Large intestine (tissue), 3 donors: ENCODE measurements at regions not wholly inside any gene's neighbourhood (a gene's known extent, or its start where the extent isn't known, plus 50 kb on each side); places are given as distances from the start of the nearest gene placed in this dataset.
"Not testable (repeated sequence)": the region's sequence is repeated elsewhere in the genome, so short reads cannot be mapped to it uniquely, and the experiment has no call there.

Source experiments
- DNase-seq, 2 donors: peaks; one replicate each; pipeline versions ENCODE4 v3.0.0 to v3.0.0-alpha.2; 2013
- H3K27ac ChIP-seq: one replicate; pipeline ENCODE4 v1.5.1; 2013; ENCODE audit warnings: low read length
- H3K27me3 ChIP-seq: 2 replicates; pipeline ENCODE4 v1.6.1; 2013; ENCODE audit warnings: low read length; ENCODE audit not compliant: control insufficient read depth, insufficient read depth
- H3K36me3 ChIP-seq: 2 replicates; pipeline ENCODE4 v1.6.1; 2013; ENCODE audit warnings: low read length; ENCODE audit not compliant: control insufficient read depth, insufficient read depth
- H3K4me1 ChIP-seq: one replicate; pipeline ENCODE4 v1.6.1; 2013; ENCODE audit warnings: low read length; ENCODE audit not compliant: control insufficient read depth, insufficient read depth
- H3K4me3 ChIP-seq: one replicate; pipeline ENCODE4 v1.5.1; 2013; ENCODE audit warnings: low read length
- H3K9me3 ChIP-seq: one replicate; pipeline ENCODE4 v1.6.1; 2013; ENCODE audit warnings: mild to moderate bottlenecking, low read depth, low read length, moderate library complexity; ENCODE audit not compliant: control insufficient read depth
- WGBS: methylation state at CpG from one replicate; pipeline ENCODE4 v1.1.5; 2013; ENCODE audit warnings: low lambda C conversion rate; ENCODE audit not compliant: insufficient coverage; 5-methylcytosine and 5-hydroxymethylcytosine counted together

GRCh38 chr4:102397056-102397455 lies 51.8 kb upstream of the SLC39A8 start:
- H3K36me3 ChIP-seq, DNase-seq, H3K9me3 ChIP-seq, H3K4me3 ChIP-seq, H3K27me3 ChIP-seq, H3K4me1 ChIP-seq, H3K27ac ChIP-seq: not testable (repeated sequence)
- WGBS, result no CpG with 5 or more reads among the region's 5 CpGs

- WGBS, result no CpG with 5 or more reads among the region's 1 CpG
- no peak overlapping the region for H3K27ac ChIP-seq
- H3K36me3 ChIP-seq, result no peaks in the 10 kb centered on the region
- DNase-seq, result no peak
- no peaks in the 10 kb centered on the region for H3K4me1 ChIP-seq
- no peaks in the 10 kb centered on the region for H3K27me3 ChIP-seq
- no peak overlapping the region for H3K4me3 ChIP-seq
- H3K9me3 ChIP-seq, result no peaks in the 10 kb centered on the region
Observed at GRCh38 chr4:102399021-102399420, 53.7 kb upstream of the SLC39A8 start.

GRCh38 chr4:102400898-102401297 lies 55.6 kb upstream of the SLC39A8 start:
- Histone ChIP-seq H3K36me3 (no peaks in the 10 kb centered on the region), H3K9me3 (no peaks in the 10 kb centered on the region), H3K4me1 (no peaks in the 10 kb centered on the region), H3K4me3 (no peak overlapping the region), H3K27ac (no peak overlapping the region), H3K27me3 (no peaks in the 10 kb centered on the region)
- WGBS, result 83% methylated on average over 2 of the region's 4 CpGs
- no peak for DNase-seq

GRCh38 chr4:102402223-102402622 lies 56.9 kb upstream of the SLC39A8 start:
- H3K27ac ChIP-seq, result no peak overlapping the region
- no peaks in the 10 kb centered on the region for H3K4me1 ChIP-seq
- no peak overlapping the region for H3K4me3 ChIP-seq
- no peaks in the 10 kb centered on the region for H3K27me3 ChIP-seq
- H3K36me3 ChIP-seq, result no peaks in the 10 kb centered on the region
- no peak for DNase-seq
- H3K9me3 ChIP-seq, result no peaks in the 10 kb centered on the region
- 75% methylated on average over 2 of the region's 2 CpGs for whole genome bisulfite sequencing

GRCh38 chr4:102403116-102403515 lies 57.8 kb upstream of the SLC39A8 start:
- Histone ChIP-seq H3K9me3 (no peaks in the 10 kb centered on the region), H3K27ac (no peak overlapping the region), H3K4me1 (no peaks in the 10 kb centered on the region), H3K4me3 (no peak overlapping the region), H3K36me3 (no peaks in the 10 kb centered on the region), H3K27me3 (no peaks in the 10 kb centered on the region)
- DNase-seq, result no peak
- 100% methylated on average over 2 of the region's 3 CpGs for WGBS

DNA sequence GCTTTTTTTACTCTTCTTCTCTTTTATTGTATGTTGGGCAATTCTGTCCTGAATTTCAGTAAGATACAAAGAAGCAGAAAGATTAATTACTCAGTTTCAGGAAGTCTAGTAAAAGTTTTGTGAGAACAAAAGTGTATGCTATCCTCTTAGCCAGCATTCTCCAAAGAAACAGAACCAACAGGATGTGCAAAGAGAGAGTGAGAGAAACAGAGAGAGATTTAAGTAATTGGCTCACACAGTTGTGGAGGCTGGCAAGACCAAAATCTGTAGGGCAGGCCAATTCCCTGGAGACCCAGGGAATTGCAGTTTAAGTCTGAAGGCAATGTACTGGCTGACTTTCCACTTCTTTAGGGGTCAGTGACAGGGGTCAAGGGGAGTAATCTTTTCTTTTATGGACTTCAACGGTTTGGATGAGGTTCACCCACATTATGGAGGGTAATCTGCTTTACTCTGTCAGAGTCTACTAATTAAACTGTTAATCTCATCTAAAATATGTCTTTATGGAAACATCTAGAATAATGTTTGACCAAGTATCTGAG lies 59.2 kb upstream of the SLC39A8 start:
- Histone ChIP-seq H3K4me3 (no peak overlapping the region), H3K27ac (no peak overlapping the region), H3K36me3 (no peaks in the 10 kb centered on the region), H3K27me3 (no peaks in the 10 kb centered on the region), H3K9me3 (no peaks in the 10 kb centered on the region), H3K4me1 (no peaks in the 10 kb centered on the region)
- WGBS, result no CpG with 5 or more reads among the region's 1 CpG
- no peak for DNase-seq

DNA sequence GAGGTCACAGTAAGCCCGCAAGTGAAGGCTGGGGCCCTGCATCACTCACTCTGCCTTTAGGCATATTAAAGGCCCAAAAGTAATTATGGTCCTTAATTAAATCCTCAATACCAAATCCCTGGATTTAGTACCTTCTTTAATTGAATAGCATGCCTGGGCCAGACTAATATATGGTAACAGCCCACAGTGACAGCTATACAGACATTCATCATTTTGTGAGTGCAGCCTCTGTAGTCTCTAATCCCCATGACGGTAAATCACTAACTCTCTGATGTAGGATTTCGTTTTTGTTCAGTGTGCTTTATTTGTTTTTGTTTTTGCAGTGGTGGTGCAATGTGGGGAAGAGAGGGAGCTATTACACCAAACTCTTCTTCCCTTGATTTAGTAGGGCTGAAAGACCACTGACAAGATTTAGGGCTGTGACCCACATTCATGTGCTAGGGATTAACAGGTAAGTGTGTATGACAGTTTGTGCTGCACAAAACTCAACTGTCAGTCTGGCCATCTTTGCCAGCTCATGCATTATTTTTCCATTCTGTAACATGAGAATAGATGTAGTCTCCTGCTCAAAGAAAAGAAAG lies 60.6 kb upstream of the SLC39A8 start:
- Histone ChIP-seq H3K9me3 (no peaks in the 10 kb centered on the region), H3K36me3 (no peaks in the 10 kb centered on the region), H3K4me1 (no peaks in the 10 kb centered on the region), H3K27me3 (no peaks in the 10 kb centered on the region), H3K4me3 (no peak overlapping the region), H3K27ac (no peak overlapping the region)
- DNase-seq, result no peak
- no CpG with 5 or more reads among the region's 3 CpGs for WGBS

DNA sequence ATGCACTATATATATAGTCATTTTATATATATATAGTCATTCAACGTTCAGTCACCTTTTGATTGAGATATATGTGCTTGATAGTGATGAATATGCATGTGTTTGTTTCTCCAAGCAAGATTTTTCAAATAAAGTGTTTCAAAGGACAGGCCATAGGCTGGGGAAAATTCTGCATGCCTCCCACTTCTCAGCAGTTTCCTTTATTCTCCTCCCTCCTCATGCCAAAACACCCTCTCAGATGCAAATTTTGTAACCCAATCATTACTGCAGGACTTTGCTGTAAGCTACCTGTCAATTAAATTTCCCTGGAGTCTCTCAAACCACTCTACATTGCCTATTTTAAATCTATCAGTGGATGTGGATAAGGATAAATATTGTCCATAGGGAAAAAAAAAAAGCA lies 65.6 kb upstream of the SLC39A8 start:
- not testable (repeated sequence) for H3K9me3 ChIP-seq, H3K27ac ChIP-seq, H3K4me3 ChIP-seq, H3K36me3 ChIP-seq, DNase-seq, H3K4me1 ChIP-seq, H3K27me3 ChIP-seq
- no CpG with 5 or more reads among the region's 1 CpG for WGBS

DNA sequence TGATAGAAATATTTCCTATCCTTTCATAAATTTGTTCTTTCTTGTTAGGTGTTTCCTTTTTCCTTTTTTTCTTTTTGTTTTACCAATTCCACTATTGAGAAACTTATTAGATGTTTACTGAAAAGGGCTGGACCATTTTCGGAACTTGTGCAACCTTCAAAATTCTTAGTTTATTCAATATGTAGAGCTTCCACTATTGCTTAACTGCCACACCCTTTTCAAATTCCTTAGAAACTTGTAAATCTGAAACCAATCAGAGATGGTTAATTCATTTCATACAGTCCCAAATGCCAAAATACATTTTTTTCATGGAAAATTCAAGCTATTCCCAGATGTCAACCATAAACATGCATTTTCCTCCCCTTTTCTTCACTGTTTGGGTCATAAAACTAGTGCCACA lies 66.1 kb upstream of the SLC39A8 start:
- 80% methylated on average over 1 of the region's 1 CpG for WGBS

DNA sequence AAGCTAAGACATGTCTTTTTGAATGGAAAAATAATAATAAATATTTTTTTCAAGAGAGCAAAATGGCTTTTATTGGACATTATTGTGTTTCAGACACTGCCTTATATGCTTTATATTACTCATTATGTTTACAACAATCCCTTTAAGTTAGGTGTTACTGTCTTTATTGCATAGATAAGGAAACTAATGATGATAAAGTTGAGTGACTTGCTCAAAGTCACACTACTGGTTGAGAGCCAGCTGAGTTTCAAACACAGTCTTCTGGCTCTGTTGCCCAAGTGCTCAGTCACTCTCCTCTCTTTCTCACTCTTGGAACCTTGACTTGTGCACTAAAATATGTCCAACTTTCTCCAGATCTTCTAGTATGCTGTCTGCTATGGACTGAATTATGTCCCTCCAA lies 71.5 kb upstream of the SLC39A8 start:
- H3K36me3 ChIP-seq, result no peaks in the 10 kb centered on the region
- H3K9me3 ChIP-seq, result no peaks in the 10 kb centered on the region
- DNase-seq, result no peak
- no peak overlapping the region for H3K4me3 ChIP-seq
- no peaks in the 10 kb centered on the region for H3K4me1 ChIP-seq
- no peak overlapping the region for H3K27ac ChIP-seq
- H3K27me3 ChIP-seq, result no peaks in the 10 kb centered on the region

More for the DNA sequence above, 66.1 kb upstream of the SLC39A8 start:
- Histone ChIP-seq H3K27me3 (no peaks in the 10 kb centered on the region), H3K4me1 (no peaks in the 10 kb centered on the region), H3K27ac (no peak overlapping the region), H3K4me3 (no peak overlapping the region), H3K9me3 (no peaks in the 10 kb centered on the region), H3K36me3 (no peaks in the 10 kb centered on the region)
- DNase-seq, result no peak

DNA sequence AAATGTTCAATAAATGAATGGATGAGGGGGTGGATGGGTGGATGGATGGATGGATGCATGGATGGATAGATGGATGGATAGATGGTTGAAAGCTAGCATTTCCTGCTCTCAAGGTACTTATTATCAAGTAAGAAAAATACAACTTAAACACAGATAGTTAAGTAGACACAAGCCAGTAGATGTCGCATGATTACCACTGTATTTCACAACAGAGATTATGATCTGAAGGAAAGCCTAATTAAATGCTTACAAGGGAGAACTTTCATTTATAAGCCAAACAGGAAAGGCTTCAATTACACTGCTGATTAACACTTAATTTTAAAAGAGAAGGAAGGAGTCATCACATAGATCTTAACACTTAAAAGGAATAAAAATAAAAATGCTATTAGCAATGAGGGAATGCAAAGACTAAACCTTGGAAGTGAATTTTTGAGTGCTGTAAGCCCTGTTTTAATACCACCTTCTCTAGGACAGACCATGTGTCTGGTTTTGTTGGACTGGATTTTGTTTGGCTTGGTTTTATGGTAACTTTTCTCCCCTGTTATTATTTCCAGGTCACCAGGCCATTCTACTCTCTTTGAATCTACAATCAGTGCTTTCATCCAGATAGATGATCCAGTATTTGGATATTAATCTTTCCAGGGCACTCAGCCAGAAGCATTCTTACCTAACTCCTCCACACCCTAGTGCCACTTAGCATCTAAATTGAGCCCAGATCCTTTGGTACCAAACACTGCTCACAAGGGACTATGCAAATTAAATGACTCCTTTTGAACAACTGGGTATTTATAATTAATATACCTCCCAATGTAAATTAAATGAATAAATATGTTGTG lies 75.5 kb upstream of the SLC39A8 start:
- 60% methylated on average over 1 of the region's 1 CpG for WGBS
- no peaks in the 10 kb centered on the region for H3K36me3 ChIP-seq
- H3K9me3 ChIP-seq, result no peaks in the 10 kb centered on the region
- H3K27me3 ChIP-seq, result no peaks in the 10 kb centered on the region
- no peak for DNase-seq
- no peak overlapping the region for H3K27ac ChIP-seq
- no peaks in the 10 kb centered on the region for H3K4me1 ChIP-seq
- H3K4me3 ChIP-seq, result no peak overlapping the region
